Hepatic stellate cell (primary cell): ENCODE measurements at regions not wholly inside any gene's neighbourhood (a gene's known extent, or its start where the extent isn't known, plus 50 kb on each side); places are given as distances from the start of the nearest gene placed in this dataset.

Experiments
- DNase-seq: peaks from one replicate; pipeline ENCODE4 v3.0.0; 2011; ENCODE audit warnings: low spot score

- no peak for DNase-seq
These were observed 396.8 kb upstream of the ID2 start for GRCh38 chr2:8285081-8285480.

GRCh38 chr2:8285898-8286297 lies 396.0 kb upstream of the ID2 start:
- DNase-seq = no peak

GRCh38 chr2:8288206-8288605 lies 393.6 kb upstream of the ID2 start:
- no peak for DNase-seq

GRCh38 chr2:8289111-8289510 lies 392.7 kb upstream of the ID2 start:
- no peak for DNase-seq

GRCh38 chr2:8290771-8291352 lies 391.0 kb upstream of the ID2 start:
- DNase-seq = no peak

- DNase-seq = no peak
These were observed 385.6 kb upstream of the ID2 start for GRCh38 chr2:8296306-8296705.

GRCh38 chr2:8297376-8298231 lies 384.3 kb upstream of the ID2 start:
- DNase-seq = no peak

GRCh38 chr2:8298783-8299182 lies 383.1 kb upstream of the ID2 start:
- DNase-seq = no peak

GRCh38 chr2:8300216-8300615 lies 381.6 kb upstream of the ID2 start:
- no peak for DNase-seq

- DNase-seq = no peak
These were observed 381.0 kb upstream of the ID2 start for GRCh38 chr2:8300905-8301304.

- no peak for DNase-seq
These were observed 378.5 kb upstream of the ID2 start for GRCh38 chr2:8303322-8303832.

- no peak for DNase-seq
These were observed 376.8 kb upstream of the ID2 start for GRCh38 chr2:8304821-8305766.

GRCh38 chr2:8306530-8307351 lies 375.1 kb upstream of the ID2 start:
- no peak for DNase-seq

- DNase-seq = no peak
These were observed 374.2 kb upstream of the ID2 start for GRCh38 chr2:8307606-8308180.

- no peak for DNase-seq
These were observed 372.7 kb upstream of the ID2 start for GRCh38 chr2:8309131-8309530.

GRCh38 chr2:8310557-8311455 lies 371.1 kb upstream of the ID2 start:
- DNase-seq = no peak

- no peak for DNase-seq
These were observed 369.6 kb upstream of the ID2 start for GRCh38 chr2:8312221-8312620.

- DNase-seq = no peak
These were observed 368.7 kb upstream of the ID2 start for GRCh38 chr2:8312861-8313830.

GRCh38 chr2:8314063-8314462 lies 367.8 kb upstream of the ID2 start:
- no peak for DNase-seq
